LNCAP (cell line): ENCODE measurements at regions not wholly inside any gene's neighbourhood (a gene's known extent, or its start where the extent isn't known, plus 50 kb on each side); places are given as distances from the start of the nearest gene placed in this dataset.

ENCODE experiments used
- TF ChIP-seq, protein P1 (sequence below): fragments of 450-650 bp; IDR thresholded peaks from 2 replicates; pipeline ENCODE4 v1.5.1; 2017; ENCODE audit warnings: mild to moderate bottlenecking

DNA sequence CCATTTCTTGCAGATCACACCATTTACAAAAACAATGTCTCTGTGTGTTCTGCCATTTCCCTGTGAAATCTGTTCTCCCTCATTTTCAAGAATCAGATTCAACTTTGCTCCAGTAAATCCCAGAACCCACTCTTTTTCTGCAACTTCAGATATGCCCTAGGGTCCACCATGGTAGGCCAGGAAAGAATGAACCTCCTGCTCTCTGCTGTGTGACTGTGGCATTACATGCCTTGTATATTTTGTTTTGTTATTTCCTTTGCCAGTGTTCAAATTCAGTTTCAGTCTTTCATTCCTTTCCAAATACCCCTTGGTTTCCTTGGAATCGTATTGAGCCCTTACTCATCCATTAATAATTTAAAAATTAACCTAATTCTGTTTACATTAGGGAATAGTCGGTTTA, 290.2 kb upstream of the VCX start:
- TF ChIP-seq, protein P1, sequence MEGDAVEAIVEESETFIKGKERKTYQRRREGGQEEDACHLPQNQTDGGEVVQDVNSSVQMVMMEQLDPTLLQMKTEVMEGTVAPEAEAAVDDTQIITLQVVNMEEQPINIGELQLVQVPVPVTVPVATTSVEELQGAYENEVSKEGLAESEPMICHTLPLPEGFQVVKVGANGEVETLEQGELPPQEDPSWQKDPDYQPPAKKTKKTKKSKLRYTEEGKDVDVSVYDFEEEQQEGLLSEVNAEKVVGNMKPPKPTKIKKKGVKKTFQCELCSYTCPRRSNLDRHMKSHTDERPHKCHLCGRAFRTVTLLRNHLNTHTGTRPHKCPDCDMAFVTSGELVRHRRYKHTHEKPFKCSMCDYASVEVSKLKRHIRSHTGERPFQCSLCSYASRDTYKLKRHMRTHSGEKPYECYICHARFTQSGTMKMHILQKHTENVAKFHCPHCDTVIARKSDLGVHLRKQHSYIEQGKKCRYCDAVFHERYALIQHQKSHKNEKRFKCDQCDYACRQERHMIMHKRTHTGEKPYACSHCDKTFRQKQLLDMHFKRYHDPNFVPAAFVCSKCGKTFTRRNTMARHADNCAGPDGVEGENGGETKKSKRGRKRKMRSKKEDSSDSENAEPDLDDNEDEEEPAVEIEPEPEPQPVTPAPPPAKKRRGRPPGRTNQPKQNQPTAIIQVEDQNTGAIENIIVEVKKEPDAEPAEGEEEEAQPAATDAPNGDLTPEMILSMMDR: no peak

DNA sequence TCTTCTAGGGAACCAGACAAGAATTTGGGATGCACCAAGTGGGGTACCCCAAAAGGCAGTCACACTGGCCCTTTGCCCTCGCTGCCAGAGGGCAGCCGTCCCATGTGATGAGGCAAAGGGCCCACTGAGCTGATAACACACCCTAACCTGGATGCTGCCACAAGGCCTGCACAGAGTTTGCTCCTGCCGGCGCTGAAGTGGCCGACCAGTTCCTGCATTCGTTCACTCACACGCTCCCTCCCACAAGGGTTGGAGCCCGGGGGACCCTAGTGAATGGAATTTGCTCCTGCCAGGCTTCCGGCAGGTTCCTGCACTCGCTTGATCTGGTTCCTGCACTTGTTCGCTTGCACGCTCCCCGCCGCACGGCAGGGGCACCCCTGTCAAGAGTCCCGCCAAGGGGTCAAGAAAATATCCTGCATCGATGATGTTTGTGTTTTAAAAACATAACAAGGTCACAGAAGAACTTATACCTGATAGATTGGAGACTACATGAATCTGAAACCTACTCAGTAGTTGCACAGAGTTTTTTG, 296.4 kb upstream of the VCX start:
- TF ChIP-seq, protein P1: no peak

DNA sequence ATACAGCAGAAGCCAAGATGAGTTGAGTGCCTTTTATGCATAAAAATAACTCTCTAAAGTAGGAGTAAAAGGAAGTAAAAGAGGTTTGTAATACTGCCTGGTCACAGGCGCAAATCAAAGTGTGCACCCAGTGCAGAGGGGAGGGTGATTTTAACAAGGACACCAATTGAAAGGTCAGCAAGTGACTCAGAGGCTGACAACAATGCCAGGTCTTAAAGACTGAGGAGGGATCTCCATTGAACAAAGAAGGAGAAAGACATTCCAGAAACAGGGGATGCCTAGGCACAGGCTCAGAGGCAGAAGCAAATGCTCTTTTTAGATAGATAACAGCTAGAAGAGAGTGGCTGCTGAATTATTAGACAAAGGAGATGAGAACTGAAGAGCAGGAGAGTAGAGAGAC, 297.4 kb upstream of the VCX start:
- TF ChIP-seq, protein P1: no peak

DNA sequence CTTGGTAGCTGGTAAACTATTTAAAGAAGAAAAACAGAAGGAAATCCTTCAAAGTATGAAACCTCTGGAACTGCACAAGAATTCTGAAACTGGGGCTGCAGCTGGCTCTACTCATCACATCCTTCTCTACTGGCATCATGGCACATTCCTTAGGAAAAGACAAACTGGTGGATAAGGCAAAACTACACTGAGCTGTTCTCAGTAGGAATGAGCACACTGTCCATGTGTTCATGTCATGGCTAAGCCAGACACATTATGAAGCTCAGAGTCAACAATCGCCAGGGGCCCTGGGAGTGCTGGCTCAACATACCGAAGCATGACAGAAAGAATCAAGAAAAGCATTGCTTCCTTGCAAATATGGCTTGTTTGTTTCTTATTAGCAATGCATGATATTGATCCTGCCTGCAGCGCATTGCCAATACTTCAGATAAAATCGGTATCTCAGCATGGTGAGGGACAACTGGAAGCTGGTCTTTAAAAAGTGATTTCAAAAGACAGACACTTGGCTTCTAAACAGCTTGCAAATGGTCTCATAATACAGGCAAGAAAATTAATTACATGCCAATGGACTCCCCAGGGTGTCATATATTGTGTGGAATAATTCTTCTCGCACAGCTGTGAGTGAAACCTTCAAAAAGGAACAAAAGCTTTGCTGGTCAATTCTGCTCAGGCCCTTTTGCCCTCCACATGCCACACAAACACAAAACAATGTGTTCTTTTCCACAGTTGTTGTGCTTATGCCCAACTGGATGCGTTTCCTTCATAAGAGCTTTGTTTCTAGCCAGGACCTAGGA, 300.2 kb upstream of the VCX start:
- TF ChIP-seq, protein P1: no peak

DNA sequence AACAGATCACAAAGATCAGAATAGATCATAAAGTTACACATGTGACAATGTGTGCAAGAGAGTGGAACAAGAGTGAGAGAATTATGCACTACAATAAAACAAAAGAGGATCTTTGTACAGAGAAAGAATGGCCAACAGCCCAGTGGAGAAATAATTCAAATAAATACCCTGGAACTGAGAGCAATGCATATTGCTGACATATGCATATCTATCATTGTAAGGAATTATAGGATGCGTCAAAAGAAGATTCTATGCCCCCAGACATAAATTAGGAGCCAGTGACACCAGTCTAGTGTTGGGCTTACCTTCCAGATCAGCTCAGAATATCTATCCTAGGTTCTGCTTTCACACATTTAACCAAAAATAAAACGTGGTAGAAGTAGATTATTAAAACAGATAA, 320.1 kb upstream of the VCX start:
- TF ChIP-seq, protein P1: no peak

DNA sequence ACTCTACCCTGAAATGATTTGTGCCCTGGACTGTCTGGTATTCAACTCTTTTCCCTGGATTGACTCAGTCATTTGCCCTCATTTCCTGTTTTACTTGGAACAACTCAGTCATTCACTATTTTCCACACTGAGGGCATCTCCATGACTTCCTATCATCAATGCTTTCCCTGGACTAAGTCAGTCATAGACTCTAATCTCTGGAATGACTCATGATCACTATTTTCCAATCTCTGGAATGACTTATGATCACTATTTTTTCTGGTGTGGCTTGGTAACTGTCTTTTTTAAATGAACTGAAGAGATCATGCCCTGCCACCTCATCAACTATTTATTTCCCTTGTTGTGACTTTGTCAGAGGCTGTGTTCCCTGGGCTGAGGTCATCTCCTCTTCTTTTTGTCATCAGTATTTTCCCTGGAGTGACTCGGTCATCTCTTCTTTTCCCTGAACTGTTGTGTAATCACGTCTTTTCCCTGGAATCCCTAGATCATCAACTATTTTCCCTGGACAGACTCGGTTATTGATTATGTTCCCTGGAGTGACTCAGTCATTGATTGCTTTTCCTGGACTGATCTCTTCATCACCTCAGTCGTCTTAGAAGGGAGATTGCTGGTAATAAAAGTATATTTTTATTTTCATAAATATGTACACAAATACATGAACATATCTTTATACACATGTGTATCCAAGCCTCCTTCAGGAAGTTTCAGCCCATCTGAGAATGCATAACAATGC, 327.1 kb upstream of the VCX start:
- TF ChIP-seq, protein P1: no peak

DNA sequence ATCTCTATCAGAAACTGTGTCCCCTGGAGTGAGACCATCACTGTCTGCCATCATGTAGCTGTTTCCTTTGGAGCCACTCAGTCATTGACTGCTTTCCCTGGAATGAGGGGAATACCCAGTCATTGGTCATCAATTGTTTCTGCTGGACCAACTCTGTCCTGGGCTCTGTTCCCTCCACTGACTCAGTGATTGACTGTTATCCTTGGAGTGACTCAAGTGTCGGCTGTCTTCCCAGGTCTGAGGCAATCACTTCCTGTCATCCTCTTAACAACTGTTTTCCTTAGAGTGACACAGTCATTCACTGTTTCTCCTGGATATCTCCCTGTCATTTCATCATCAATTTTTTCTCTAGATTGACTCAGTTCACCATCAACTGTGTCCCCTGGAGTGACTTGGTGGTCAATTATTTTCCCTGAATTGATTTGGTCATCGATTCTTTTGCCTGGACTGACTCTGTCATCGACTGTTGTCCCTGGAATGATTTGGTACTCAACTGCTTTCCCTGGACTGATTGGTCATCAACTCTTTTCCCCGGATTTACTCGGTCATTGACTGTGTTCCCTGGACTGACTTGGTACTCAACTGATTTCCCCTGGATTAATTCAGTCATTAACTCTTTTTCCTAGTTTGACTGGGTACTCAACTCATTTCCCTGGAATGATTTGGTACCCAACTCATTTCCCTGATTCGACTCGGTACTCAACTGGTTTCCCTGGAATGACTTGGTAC, 327.9 kb upstream of the VCX start:
- TF ChIP-seq, protein P1: no peak
